Right lobe of liver (tissue), 6 donors: ENCODE measurements at regions not wholly inside any gene's neighbourhood (a gene's known extent, or its start where the extent isn't known, plus 50 kb on each side); places are given as distances from the start of the nearest gene placed in this dataset.

ENCODE experiments used
- ATAC-seq, 4 donors: fragments of 200-7000 bp; cut with Tn5 transposase; one replicate each; pipeline ENCODE4 v1.9.1; 2020; ENCODE audit warnings: mild to moderate bottlenecking in 4 of 4, moderate library complexity in 4 of 4
- DNase-seq, 3 donors: peaks; one replicate each; pipeline ENCODE4 v3.0.0-alpha.2; 2020
- H3K27ac ChIP-seq, 3 donors: fragments of 200-600 bp; one replicate each; pipeline ENCODE4 v1.8.0; 2022
- H3K27me3 ChIP-seq, 2 donors: fragments of 200-600 bp; one replicate each; pipeline ENCODE4 v1.8.0; 2022
- H3K36me3 ChIP-seq, 4 donors: fragments of 200-600 bp; sonication (generic) in 1 of 4; one replicate each; pipeline versions ENCODE4 v1.5.1 to v1.8.0; 2017 to 2022; ENCODE audit warnings: control low read depth in 1 of 4
- H3K4me1 ChIP-seq, 4 donors: fragments of 200-600 bp; sonication (generic) in 1 of 4; one replicate each; pipeline versions ENCODE4 v1.5.1 to v1.8.0; 2017 to 2022; ENCODE audit warnings: control low read depth in 1 of 4
- H3K4me3 ChIP-seq, 3 donors: fragments of 200-600 bp; one replicate each; pipeline ENCODE4 v1.8.0; 2022
- H3K9me3 ChIP-seq, 4 donors: fragments of 200-600 bp; sonication (generic) in 1 of 4; one replicate each; pipeline versions ENCODE4 v1.5.1 to v1.8.0; 2017 to 2022; ENCODE audit warnings: control low read depth in 1 of 4
- POLR2A ChIP-seq: fragments of 450-650 bp; IDR thresholded peaks from one replicate; pipeline ENCODE4 v1.6.1; 2017; ENCODE audit warnings: antibody characterized with exemption, mild to moderate bottlenecking
- WGBS: methylation state at CpG from one replicate; pipeline ENCODE4 v1.1.6; 2018; ENCODE audit warnings: low coverage, low lambda C conversion rate; ENCODE audit not compliant: insufficient coverage; ENCODE audit errors: missing lambda C conversion rate; 5-methylcytosine and 5-hydroxymethylcytosine counted together
- intact Hi-C, 2 donors: fragments of 100-400 bp; cut with DNase I; formaldehyde crosslinking; loops; one replicate each; pipeline versions ENCODE4 v1.11.2 to v1.14.1; 2022
- TF ChIP-seq, protein P1 (sequence below), 4 donors: fragments of 200-600 bp in 3 of 4; fragments of 450-650 bp in 1 of 4; IDR thresholded peaks; one replicate each; pipeline versions ENCODE4 v1.5.1 to v1.8.0; 2016 to 2022; ENCODE audit warnings: antibody characterized with exemption in 4 of 4, mild to moderate bottlenecking in 2 of 4
- donor health status: DM: no; HTN: yes; CAD: no.
- donor health status: DM: no; HTN: no; CAD: no.
- donor health status: DM: no; HTN: no; CAD: no.
- donor health status: DM: no; HTN: yes; CAD: no.
- donor health status: DM: no; HTN: yes; CAD: no.

GRCh38 chr3:135757421-135757820 lies 208.1 kb upstream of the PPP2R3A start:
- intact Hi-C loops = no loop called here
- Histone ChIP-seq H3K27ac (no peak overlapping the region), H3K27me3 (no peaks in the 10 kb centered on the region), H3K4me3 (no peak overlapping the region), H3K9me3 (no peaks in the 10 kb centered on the region), H3K36me3 (no peaks in the 10 kb centered on the region), H3K4me1 (no peaks in the 10 kb centered on the region)
- ATAC-seq = no peak
- no peak for DNase-seq
- WGBS = 47% methylated on average over 3 of the region's 4 CpGs
- TF ChIP-seq, protein P1, sequence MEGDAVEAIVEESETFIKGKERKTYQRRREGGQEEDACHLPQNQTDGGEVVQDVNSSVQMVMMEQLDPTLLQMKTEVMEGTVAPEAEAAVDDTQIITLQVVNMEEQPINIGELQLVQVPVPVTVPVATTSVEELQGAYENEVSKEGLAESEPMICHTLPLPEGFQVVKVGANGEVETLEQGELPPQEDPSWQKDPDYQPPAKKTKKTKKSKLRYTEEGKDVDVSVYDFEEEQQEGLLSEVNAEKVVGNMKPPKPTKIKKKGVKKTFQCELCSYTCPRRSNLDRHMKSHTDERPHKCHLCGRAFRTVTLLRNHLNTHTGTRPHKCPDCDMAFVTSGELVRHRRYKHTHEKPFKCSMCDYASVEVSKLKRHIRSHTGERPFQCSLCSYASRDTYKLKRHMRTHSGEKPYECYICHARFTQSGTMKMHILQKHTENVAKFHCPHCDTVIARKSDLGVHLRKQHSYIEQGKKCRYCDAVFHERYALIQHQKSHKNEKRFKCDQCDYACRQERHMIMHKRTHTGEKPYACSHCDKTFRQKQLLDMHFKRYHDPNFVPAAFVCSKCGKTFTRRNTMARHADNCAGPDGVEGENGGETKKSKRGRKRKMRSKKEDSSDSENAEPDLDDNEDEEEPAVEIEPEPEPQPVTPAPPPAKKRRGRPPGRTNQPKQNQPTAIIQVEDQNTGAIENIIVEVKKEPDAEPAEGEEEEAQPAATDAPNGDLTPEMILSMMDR (IDR thresholded peaks at IDR 0.05) = no peak
- TF ChIP-seq POLR2A = no peak

DNA sequence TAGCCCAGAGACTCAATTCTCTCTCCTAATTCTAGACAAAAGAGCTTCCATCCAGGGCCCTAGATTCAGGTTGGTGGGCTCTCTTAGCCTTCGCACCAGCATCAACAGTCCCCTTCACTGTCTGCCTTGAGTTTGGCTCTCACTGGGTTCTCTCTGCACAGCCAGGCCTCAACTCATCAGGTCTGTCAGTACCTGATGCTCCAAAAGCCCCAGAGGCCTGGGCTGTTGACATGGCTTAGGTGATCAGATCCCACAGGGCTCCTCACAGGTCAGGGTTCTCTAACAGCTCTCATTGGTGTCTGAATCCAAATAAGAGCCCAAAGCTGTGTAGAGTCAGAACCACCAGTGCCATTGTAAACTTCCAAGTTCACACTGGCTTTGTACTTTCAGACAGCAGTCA lies 206.6 kb upstream of the PPP2R3A start:
- WGBS = 100% methylated on average over 1 of the region's 1 CpG

GRCh38 chr3:135759651-135760050 lies 205.9 kb upstream of the PPP2R3A start:
- 33% methylated on average over 1 of the region's 3 CpGs for WGBS
- DNase-seq = no peak
- H3K27me3 ChIP-seq = no peaks in the 10 kb centered on the region
- no peak overlapping the region for H3K27ac ChIP-seq
- TF ChIP-seq, protein P1 (IDR thresholded peaks at IDR 0.05) = no peak
- TF ChIP-seq POLR2A = no peak
- intact Hi-C loops = no loop called here
- H3K9me3 ChIP-seq = no peaks in the 10 kb centered on the region
- H3K4me1 ChIP-seq = no peaks in the 10 kb centered on the region
- no peaks in the 10 kb centered on the region for H3K36me3 ChIP-seq
- no peak for ATAC-seq
- no peak overlapping the region for H3K4me3 ChIP-seq

More for the DNA sequence above, 206.6 kb upstream of the PPP2R3A start:
- Histone ChIP-seq H3K36me3 (no peaks in the 10 kb centered on the region), H3K4me1 (no peaks in the 10 kb centered on the region), H3K27me3 (no peaks in the 10 kb centered on the region), H3K27ac (no peak overlapping the region), H3K4me3 (no peak overlapping the region), H3K9me3 (no peaks in the 10 kb centered on the region)
- intact Hi-C loops = no loop called here
- ATAC-seq (no peak), DNase-seq (no peak)
- no peak for TF ChIP-seq POLR2A
- TF ChIP-seq, protein P1 (IDR thresholded peaks at IDR 0.05) = no peak

GRCh38 chr3:135760581-135760980 lies 204.9 kb upstream of the PPP2R3A start:
- H3K4me3 ChIP-seq = no peak overlapping the region
- no peak for ATAC-seq
- no peaks in the 10 kb centered on the region for H3K9me3 ChIP-seq
- H3K36me3 ChIP-seq = no peaks in the 10 kb centered on the region
- intact Hi-C loops = no loop called here
- no peaks in the 10 kb centered on the region for H3K27me3 ChIP-seq
- TF ChIP-seq POLR2A = no peak
- TF ChIP-seq, protein P1 (IDR thresholded peaks at IDR 0.05) = no peak
- no peak for DNase-seq
- H3K4me1 ChIP-seq = no peaks in the 10 kb centered on the region
- no peak overlapping the region for H3K27ac ChIP-seq
- WGBS = 47% methylated on average over 2 of the region's 3 CpGs
